Subcutaneous abdominal adipose tissue (tissue), 5 donors: ENCODE measurements at regions not wholly inside any gene's neighbourhood (a gene's known extent, or its start where the extent isn't known, plus 50 kb on each side); places are given as distances from the start of the nearest gene placed in this dataset.

ENCODE experiments used
- H3K27ac ChIP-seq: one replicate; pipeline ENCODE4 v1.7.0; 2013; ENCODE audit warnings: low read depth, mild to moderate bottlenecking, inconsistent platforms, low read length, moderate library complexity
- H3K27me3 ChIP-seq, 5 donors: one replicate each; pipeline ENCODE4 v1.7.0; 2013; ENCODE audit warnings: low read length in 5 of 5, inconsistent platforms in 1 of 5; ENCODE audit not compliant: control insufficient read depth in 5 of 5, insufficient read depth in 4 of 5
- H3K36me3 ChIP-seq, 5 donors: one replicate each; pipeline ENCODE4 v1.7.0; 2013; ENCODE audit warnings: low read length in 5 of 5; ENCODE audit not compliant: control insufficient read depth in 5 of 5, insufficient read depth in 5 of 5
- H3K4me1 ChIP-seq, 5 donors: one replicate each; pipeline ENCODE4 v1.7.0; 2013; ENCODE audit warnings: low read length in 5 of 5, mild to moderate bottlenecking in 3 of 5, moderate library complexity in 1 of 5; ENCODE audit not compliant: control insufficient read depth in 5 of 5, insufficient read depth in 5 of 5
- H3K4me3 ChIP-seq, 5 donors: one replicate each; pipeline ENCODE4 v1.7.0; 2013; ENCODE audit warnings: low read length in 5 of 5, low read depth in 1 of 5
- H3K9ac ChIP-seq, 5 donors: one replicate each; pipeline ENCODE4 v1.7.0; 2013; ENCODE audit warnings: low read length in 5 of 5, mild to moderate bottlenecking in 4 of 5, moderate library complexity in 3 of 5
- H3K9me3 ChIP-seq, 5 donors: one replicate each; pipeline ENCODE4 v1.7.0; 2013; ENCODE audit warnings: low read length in 5 of 5; ENCODE audit not compliant: control insufficient read depth in 5 of 5
- donor health status: healthy.
- donor health status: healthy.
- donor health status: healthy.
- donor health status: healthy.
- donor health status: healthy.

DNA sequence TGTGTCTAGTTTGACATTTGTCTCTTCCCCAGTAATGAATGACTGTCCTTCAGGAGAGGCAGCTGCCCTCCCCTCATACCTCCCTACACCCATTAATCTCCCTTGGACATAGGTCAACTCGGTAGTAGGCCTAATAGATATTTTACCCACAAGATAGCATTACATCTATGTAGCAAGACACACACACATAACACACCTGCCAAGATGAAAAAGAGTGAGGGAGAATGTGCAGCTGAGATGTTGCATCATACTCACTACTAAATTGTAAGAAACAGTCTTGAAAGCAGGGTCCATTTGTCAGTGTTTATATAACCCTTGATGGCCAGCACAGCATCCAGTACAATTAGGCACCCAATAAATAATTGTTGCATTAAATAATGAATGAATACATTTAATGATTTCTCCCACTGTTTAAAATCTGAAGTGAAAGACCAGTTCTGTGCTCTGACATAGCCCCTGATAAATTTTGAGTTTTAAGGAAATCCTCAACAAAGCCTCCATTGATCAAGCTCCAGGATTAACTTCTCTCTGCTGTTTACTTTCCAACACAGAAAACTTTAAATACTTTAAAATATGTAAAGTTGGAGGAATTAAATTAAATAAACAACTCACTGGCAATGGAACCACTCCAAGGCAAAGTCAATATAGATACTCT, 440.8 kb upstream of the RASGEF1B start:
- H3K9me3 ChIP-seq: no peaks in the 10 kb centered on the region
- no peaks in the 10 kb centered on the region for H3K36me3 ChIP-seq
- no peaks in the 10 kb centered on the region for H3K4me1 ChIP-seq
- H3K9ac ChIP-seq: no peak overlapping the region
- no peak overlapping the region for H3K4me3 ChIP-seq
- no peaks in the 10 kb centered on the region for H3K27me3 ChIP-seq
- no peak overlapping the region for H3K27ac ChIP-seq

GRCh38 chr4:81906905-81907304, 435.2 kb upstream of the RASGEF1B start:
- H3K9ac ChIP-seq: no peak overlapping the region
- no peaks in the 10 kb centered on the region for H3K27me3 ChIP-seq
- no peaks in the 10 kb centered on the region for H3K4me1 ChIP-seq
- no peaks in the 10 kb centered on the region for H3K36me3 ChIP-seq
- no peak overlapping the region for H3K27ac ChIP-seq
- H3K4me3 ChIP-seq: no peak overlapping the region
- no peaks in the 10 kb centered on the region for H3K9me3 ChIP-seq

GRCh38 chr4:81905971-81906370, 434.3 kb upstream of the RASGEF1B start:
- H3K9me3 ChIP-seq: no peaks in the 10 kb centered on the region
- H3K27ac ChIP-seq: no peak overlapping the region
- no peak overlapping the region for H3K9ac ChIP-seq
- H3K36me3 ChIP-seq: no peaks in the 10 kb centered on the region
- no peak overlapping the region for H3K4me3 ChIP-seq
- H3K27me3 ChIP-seq: no peaks in the 10 kb centered on the region
- no peaks in the 10 kb centered on the region for H3K4me1 ChIP-seq

DNA sequence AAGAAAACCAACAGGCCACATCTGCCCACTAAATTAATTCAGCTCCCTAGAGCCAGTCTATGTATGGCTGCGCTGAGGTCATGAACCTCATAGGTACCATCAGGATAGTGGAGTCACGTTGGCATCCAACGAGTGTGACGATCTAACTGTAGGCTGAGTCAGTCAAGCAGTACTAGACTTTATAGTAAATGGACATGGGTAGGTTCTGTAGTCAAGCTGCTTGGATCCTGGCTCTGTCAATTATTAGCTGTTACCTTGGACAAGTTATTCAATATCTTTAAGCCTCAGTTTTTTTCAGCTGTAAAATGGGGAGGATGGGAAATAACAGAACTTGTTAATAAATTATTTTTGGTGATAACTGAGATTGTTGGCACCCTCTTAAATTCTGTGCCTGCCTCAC, 432.4 kb upstream of the RASGEF1B start:
- H3K36me3 ChIP-seq: no peaks in the 10 kb centered on the region
- no peaks in the 10 kb centered on the region for H3K4me1 ChIP-seq
- H3K4me3 ChIP-seq: no peak overlapping the region
- no peak overlapping the region for H3K27ac ChIP-seq
- no peak overlapping the region for H3K9ac ChIP-seq
- H3K27me3 ChIP-seq: no peaks in the 10 kb centered on the region
- no peaks in the 10 kb centered on the region for H3K9me3 ChIP-seq

GRCh38 chr4:81903212-81903611, 431.5 kb upstream of the RASGEF1B start:
- no peak overlapping the region for H3K27ac ChIP-seq
- H3K9me3 ChIP-seq: no peaks in the 10 kb centered on the region
- H3K27me3 ChIP-seq: no peaks in the 10 kb centered on the region
- H3K4me1 ChIP-seq: no peaks in the 10 kb centered on the region
- H3K4me3 ChIP-seq: no peak overlapping the region
- H3K9ac ChIP-seq: no peak overlapping the region
- H3K36me3 ChIP-seq: no peaks in the 10 kb centered on the region

DNA sequence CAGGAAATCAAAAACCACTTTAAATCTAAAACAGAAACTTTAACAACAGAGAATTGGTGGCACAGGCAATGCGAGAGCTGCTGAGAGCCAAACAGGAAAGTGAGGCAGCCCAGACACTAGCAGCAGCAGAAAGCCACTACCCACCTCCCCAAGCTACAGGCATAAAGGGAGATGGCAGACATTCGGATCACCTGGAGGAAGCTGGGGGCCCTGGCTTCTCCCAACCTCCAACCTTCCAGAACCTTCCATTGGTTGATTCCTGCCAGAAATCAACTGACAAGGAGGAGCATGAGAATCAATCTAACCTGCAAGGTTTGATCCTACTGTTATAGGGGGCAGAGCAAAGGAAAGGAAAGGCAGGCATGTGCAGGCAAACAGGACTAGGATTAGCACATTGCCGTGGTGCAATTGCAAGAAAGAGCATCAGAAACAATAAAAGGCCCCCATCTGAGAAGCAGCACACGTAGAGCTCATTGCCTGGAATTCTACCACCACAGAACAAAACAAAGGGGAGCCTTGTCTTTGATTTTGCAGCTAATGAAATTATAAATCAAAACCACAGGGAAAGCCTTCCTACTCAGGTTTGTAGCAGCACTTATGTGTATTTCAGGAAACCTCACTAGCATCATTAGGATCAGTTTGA, 427.3 kb upstream of the RASGEF1B start:
- no peak overlapping the region for H3K27ac ChIP-seq
- H3K9ac ChIP-seq: no peak overlapping the region
- no peak overlapping the region for H3K4me3 ChIP-seq
- no peaks in the 10 kb centered on the region for H3K9me3 ChIP-seq
- H3K4me1 ChIP-seq: peaks cover 0 to 2% (median 0%) of the 10 kb centered on the region in 5 donors
- H3K36me3 ChIP-seq: no peaks in the 10 kb centered on the region
- no peaks in the 10 kb centered on the region for H3K27me3 ChIP-seq

- Histone ChIP-seq H3K4me3 (no peak overlapping the region), H3K36me3 (no peaks in the 10 kb centered on the region), H3K9ac (no peak overlapping the region), H3K9me3 (no peaks in the 10 kb centered on the region), H3K27me3 (no peaks in the 10 kb centered on the region), H3K4me1 (peaks cover 0 to 2% (median 0%) of the 10 kb centered on the region in 5 donors), H3K27ac (no peak overlapping the region)
Measured at GRCh38 chr4:81896936-81897335, 425.2 kb upstream of the RASGEF1B start.

DNA sequence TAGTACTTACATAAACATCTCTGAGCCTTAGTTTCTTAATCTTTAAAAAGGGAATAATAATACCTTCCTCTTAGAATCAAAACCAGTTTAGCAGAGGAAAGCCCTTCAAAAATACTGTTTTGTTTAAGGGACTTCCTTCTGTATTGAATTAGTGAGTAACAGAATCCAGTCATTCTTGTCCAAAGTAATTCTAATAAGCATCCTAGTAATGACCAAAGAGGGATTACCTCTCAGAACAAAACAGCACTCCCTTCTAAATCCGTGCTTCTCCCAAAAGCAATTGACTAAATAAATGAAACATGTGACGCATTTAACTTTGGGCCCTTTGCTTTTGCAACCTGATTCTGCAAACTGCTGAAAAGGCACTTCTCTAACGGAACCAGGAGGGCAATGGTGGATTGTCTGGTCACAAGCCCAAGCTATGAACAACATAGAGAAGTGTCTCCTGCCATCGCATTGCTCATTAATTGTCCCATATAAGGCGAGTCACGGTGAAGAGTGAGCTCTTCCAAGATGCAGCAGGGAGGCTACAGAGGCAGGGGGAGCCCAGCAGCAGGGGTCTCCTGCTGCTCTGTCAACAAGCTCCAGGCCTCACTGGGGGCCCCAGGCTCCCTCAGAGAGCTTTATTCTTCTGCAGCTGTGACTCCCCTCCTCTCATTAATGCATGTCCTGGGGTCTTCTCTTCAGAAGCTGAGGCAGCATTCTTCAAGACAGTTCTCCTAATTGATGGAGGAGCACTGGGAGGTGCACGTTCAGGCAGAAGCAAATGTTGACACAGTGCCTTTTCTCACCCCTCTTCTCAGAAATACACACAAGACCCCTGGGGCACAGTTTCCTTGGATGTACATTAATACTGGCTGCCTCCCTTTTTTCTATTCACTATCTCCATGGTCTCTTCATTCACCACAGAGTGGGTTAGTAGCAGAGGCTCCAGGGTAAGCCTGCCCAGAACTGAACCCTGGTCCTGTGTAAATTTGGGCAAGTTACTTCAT, 419.6 kb upstream of the RASGEF1B start:
- Histone ChIP-seq H3K4me3 (no peak overlapping the region), H3K27ac (no peak overlapping the region), H3K4me1 (peaks cover 0 to 2% (median 0%) of the 10 kb centered on the region in 5 donors)

DNA sequence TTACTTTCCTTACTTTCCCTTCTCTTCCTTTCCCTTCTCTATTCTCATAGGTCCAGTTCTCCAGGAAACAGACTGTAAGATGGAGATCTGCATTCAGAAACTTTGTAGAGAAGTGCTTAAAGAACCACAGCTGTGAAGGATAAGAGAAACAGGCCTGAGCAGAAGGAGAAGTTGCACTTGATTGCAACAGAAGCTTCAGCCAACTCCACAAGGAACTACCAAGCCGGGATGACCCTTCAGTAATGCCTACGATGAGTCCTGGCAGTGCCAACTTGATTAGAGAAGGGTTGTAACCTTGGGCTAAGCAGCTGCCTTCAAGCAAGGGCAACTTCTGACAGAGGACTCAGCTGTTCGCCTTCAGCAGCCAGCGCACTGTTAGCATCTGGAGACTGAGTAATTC, 413.3 kb upstream of the RASGEF1B start:
- H3K9ac ChIP-seq: no peak overlapping the region
- no peak overlapping the region for H3K27ac ChIP-seq
- no peaks in the 10 kb centered on the region for H3K9me3 ChIP-seq
- H3K4me1 ChIP-seq: no peaks in the 10 kb centered on the region
- H3K27me3 ChIP-seq: peaks cover 0 to 2% (median 0%) of the 10 kb centered on the region in 5 donors
- no peak overlapping the region for H3K4me3 ChIP-seq
- no peaks in the 10 kb centered on the region for H3K36me3 ChIP-seq

More for the DNA sequence above, 419.6 kb upstream of the RASGEF1B start:
- H3K36me3 ChIP-seq: no peaks in the 10 kb centered on the region
- H3K27me3 ChIP-seq: peaks cover 0 to 2% (median 0%) of the 10 kb centered on the region in 5 donors
- no peak overlapping the region for H3K9ac ChIP-seq
- no peaks in the 10 kb centered on the region for H3K9me3 ChIP-seq
